ENCODE measurements at regions not wholly inside any gene's neighbourhood (a gene's known extent, or its start where the extent isn't known, plus 50 kb on each side); places are given as distances from the start of the nearest gene placed in this dataset.
A peak's percentile ranks its signal among the peaks of the same experiment; 100 is the strongest.

DNA sequence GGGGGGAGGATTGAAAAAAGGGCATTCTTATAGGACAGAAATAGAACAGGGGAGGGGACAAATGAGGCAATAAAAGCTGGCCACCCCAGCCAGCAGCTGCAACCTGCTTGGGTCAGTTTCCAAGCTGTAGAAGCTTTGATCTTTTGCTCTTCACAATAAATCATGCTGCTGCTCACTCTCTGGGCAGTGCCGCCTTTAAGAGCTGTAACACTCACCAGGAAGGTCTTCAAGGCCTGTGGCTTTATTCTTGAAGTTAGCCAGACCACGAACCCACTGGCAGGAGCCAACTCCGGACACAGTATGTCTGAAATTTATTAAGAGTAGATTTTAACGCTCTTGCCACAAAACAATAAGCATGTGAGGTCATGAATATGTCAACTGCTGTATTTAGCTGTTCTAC lies 649.9 kb upstream of the RAB6C start:
- Histone ChIP-seq H3K4me2 (no peak overlapping the region), H3K9ac (no peak overlapping the region), H3K79me2 (ENCODE audit: low read depth) (no peaks in the 10 kb centered on the region), H3K27ac (no peak overlapping the region), H3K27me3 (no peaks in the 10 kb centered on the region), H3F3A (ENCODE audit: low read depth) (no peaks in the 10 kb centered on the region), H3K36me3 (no peaks in the 10 kb centered on the region), H3K4me3 (no peak overlapping the region), H3K9me3 (ENCODE audit: low read depth) (no peaks in the 10 kb centered on the region), H3K4me1 (no peaks in the 10 kb centered on the region), H4K20me1 (ENCODE audit: low read depth) (no peaks in the 10 kb centered on the region), H2AFZ (replicated peaks) (no peak overlapping the region)
- TF ChIP-seq EZH2phosphoT487 (IDR thresholded peaks at IDR 0.05) (no peak), EZH2 (IDR thresholded peaks at IDR 0.05) (no peak)
- TF ChIP-seq, protein P1, sequence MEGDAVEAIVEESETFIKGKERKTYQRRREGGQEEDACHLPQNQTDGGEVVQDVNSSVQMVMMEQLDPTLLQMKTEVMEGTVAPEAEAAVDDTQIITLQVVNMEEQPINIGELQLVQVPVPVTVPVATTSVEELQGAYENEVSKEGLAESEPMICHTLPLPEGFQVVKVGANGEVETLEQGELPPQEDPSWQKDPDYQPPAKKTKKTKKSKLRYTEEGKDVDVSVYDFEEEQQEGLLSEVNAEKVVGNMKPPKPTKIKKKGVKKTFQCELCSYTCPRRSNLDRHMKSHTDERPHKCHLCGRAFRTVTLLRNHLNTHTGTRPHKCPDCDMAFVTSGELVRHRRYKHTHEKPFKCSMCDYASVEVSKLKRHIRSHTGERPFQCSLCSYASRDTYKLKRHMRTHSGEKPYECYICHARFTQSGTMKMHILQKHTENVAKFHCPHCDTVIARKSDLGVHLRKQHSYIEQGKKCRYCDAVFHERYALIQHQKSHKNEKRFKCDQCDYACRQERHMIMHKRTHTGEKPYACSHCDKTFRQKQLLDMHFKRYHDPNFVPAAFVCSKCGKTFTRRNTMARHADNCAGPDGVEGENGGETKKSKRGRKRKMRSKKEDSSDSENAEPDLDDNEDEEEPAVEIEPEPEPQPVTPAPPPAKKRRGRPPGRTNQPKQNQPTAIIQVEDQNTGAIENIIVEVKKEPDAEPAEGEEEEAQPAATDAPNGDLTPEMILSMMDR (IDR thresholded peaks at IDR 0.05) = no peak
- H3K9me3 Mint-ChIP-seq = peaks cover 2% of the 10 kb centered on the region
- no peak for DNase-seq (ENCODE audit: low spot score)
- H3K4me3 Mint-ChIP-seq = no peak overlapping the region
- H3K4me1 Mint-ChIP-seq = no peaks in the 10 kb centered on the region
- H3K27me3 Mint-ChIP-seq (ENCODE audit: insufficient read depth, low read depth) = peaks cover 3% of the 10 kb centered on the region
- H3K36me3 Mint-ChIP-seq = no peaks in the 10 kb centered on the region
- no peak overlapping the region for H3K27ac Mint-ChIP-seq

DNA sequence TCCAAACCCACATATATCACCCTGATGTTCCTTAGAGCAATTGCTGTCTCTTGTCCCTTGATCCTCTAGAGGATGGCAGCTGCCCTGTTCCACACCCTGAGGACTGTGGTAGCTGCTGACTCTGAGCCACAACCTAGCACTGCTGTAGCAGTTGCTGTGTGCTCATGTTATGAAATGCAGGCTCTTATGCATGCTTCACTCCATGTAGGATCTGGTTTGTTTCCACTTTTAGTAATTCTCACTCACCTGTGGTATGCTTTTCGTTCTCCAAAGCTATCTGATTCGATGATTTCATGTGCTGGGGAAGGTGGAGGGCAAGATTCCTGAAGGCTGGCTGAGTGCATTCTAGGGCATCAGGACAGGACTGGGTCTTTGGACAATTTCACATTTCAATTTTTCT lies 649.0 kb upstream of the RAB6C start:
- no peaks in the 10 kb centered on the region for H3K4me1 Mint-ChIP-seq
- H3K27me3 Mint-ChIP-seq (ENCODE audit: insufficient read depth, low read depth) = peaks cover 3% of the 10 kb centered on the region
- H3K4me1 ChIP-seq = no peaks in the 10 kb centered on the region
- no peak overlapping the region for H3K27ac ChIP-seq
- H3K9me3 Mint-ChIP-seq = peaks cover 2% of the 10 kb centered on the region
- no peaks in the 10 kb centered on the region for H4K20me1 ChIP-seq (ENCODE audit: low read depth)
- H2AFZ ChIP-seq (replicated peaks) = no peak overlapping the region
- H3K27ac Mint-ChIP-seq = no peak overlapping the region
- no peaks in the 10 kb centered on the region for H3K36me3 ChIP-seq
- no peak overlapping the region for H3K9ac ChIP-seq
- no peak overlapping the region for H3K4me3 Mint-ChIP-seq
- H3K4me2 ChIP-seq = no peak overlapping the region
- no peaks in the 10 kb centered on the region for H3K79me2 ChIP-seq (ENCODE audit: low read depth)
- H3K36me3 Mint-ChIP-seq = no peaks in the 10 kb centered on the region
- TF ChIP-seq EZH2phosphoT487 (IDR thresholded peaks at IDR 0.05) (no peak), EZH2 (IDR thresholded peaks at IDR 0.05) (no peak)
- TF ChIP-seq, protein P1 (IDR thresholded peaks at IDR 0.05) = no peak
- H3K9me3 ChIP-seq (ENCODE audit: low read depth) = no peaks in the 10 kb centered on the region
- H3F3A ChIP-seq (ENCODE audit: low read depth) = no peaks in the 10 kb centered on the region
- no peaks in the 10 kb centered on the region for H3K27me3 ChIP-seq
- H3K4me3 ChIP-seq = no peak overlapping the region
- no peak for DNase-seq (ENCODE audit: low spot score)

DNA sequence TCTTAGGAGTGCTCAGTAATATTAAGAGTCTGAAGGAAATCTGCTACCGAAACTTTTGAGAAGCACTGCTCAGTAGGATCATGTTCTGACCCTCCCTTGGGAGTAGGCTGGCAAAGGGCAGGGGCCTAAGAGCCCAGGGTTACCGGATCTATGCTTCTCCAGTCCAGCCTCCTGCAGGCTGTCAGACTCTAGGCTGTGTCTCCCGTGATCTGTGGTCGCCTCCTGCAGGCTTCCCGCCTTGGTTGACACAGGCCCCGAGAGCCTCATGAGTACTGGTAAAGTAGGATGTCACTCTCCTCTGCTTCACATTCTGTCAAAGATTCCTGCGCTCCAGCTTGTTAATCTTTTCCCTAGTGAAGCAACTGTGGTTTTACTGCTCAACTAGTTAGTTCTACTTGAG lies 647.8 kb upstream of the RAB6C start:
- Histone ChIP-seq H3K4me2 (no peak overlapping the region), H3K27ac (no peak overlapping the region), H4K20me1 (ENCODE audit: low read depth) (no peaks in the 10 kb centered on the region), H2AFZ (replicated peaks) (no peak overlapping the region), H3F3A (ENCODE audit: low read depth) (no peaks in the 10 kb centered on the region), H3K9ac (no peak overlapping the region), H3K27me3 (no peaks in the 10 kb centered on the region), H3K79me2 (ENCODE audit: low read depth) (no peaks in the 10 kb centered on the region), H3K9me3 (ENCODE audit: low read depth) (no peaks in the 10 kb centered on the region), H3K4me1 (no peaks in the 10 kb centered on the region), H3K4me3 (no peak overlapping the region), H3K36me3 (no peaks in the 10 kb centered on the region)
- Mint-ChIP-seq H3K4me3 (no peak overlapping the region), H3K27ac (no peak overlapping the region), H3K4me1 (no peaks in the 10 kb centered on the region), H3K36me3 (no peaks in the 10 kb centered on the region), H3K9me3 (peaks cover 2% of the 10 kb centered on the region), H3K27me3 (ENCODE audit: insufficient read depth, low read depth) (peaks cover 3% of the 10 kb centered on the region)
- TF ChIP-seq EZH2 (IDR thresholded peaks at IDR 0.05) = no peak
- TF ChIP-seq, protein P1 (IDR thresholded peaks at IDR 0.05) = no peak
- TF ChIP-seq EZH2phosphoT487 (IDR thresholded peaks at IDR 0.05) = no peak
- DNase-seq (ENCODE audit: low spot score) = peak; percentile 9

Measured in neural progenitor cell (in vitro differentiated cells).